ENCODE measurements at regions not wholly inside any gene's neighbourhood (a gene's known extent, or its start where the extent isn't known, plus 50 kb on each side); places are given as distances from the start of the nearest gene placed in this dataset.

GRCh38 chr2:47272031-47272864 lies 95.9 kb upstream of the CALM2 start:
- Histone ChIP-seq H3K4me2 (ENCODE audit: low read length) (no peak overlapping the region), H3K4me3 (ENCODE audit: low read length) (no peak overlapping the region), H3K27ac (ENCODE audit: low read length) (no peak overlapping the region), H3K9me3 (ENCODE audit: low read length) (no peaks in the 10 kb centered on the region), H3K27me3 (ENCODE audit: insufficient read depth, low read depth, low read length) (no peaks in the 10 kb centered on the region), H2AFZ (ENCODE audit: low read depth, low read length) (no peak overlapping the region), H3K36me3 (ENCODE audit: insufficient read depth, low read length) (no peaks in the 10 kb centered on the region), H3K9me2 (ENCODE audit: insufficient read depth, low read length) (no peaks in the 10 kb centered on the region), H3K79me2 (replicated peaks; ENCODE audit: insufficient read depth, low read length) (no peaks in the 10 kb centered on the region), H4K20me1 (ENCODE audit: insufficient read depth) (no peaks in the 10 kb centered on the region), H3F3A (ENCODE audit: insufficient read depth, low read length, poor library complexity, severe bottlenecking) (no peaks in the 10 kb centered on the region), H3K9ac (ENCODE audit: low read length) (no peak overlapping the region)
- TF ChIP-seq SMC3 (conservative IDR thresholded peaks at IDR 0.05; ENCODE audit: poor library complexity): peak; percentile 69
- no peak for TF ChIP-seq REST (IDR thresholded peaks at IDR 0.05; ENCODE audit: borderline replicate concordance)
- TF ChIP-seq MXI1 (conservative IDR thresholded peaks at IDR 0.05; ENCODE audit: poor library complexity, severe bottlenecking): no peak
- no peak for TF ChIP-seq EZH2 (IDR thresholded peaks at IDR 0.05; ENCODE audit: borderline replicate concordance, insufficient read depth, low read length, poor library complexity, severe bottlenecking)
- peak; percentile 63 for TF ChIP-seq RAD21 (conservative IDR thresholded peaks at IDR 0.05)
- TF ChIP-seq CTCF (IDR thresholded peaks at IDR 0.05; ENCODE audit: poor library complexity, severe bottlenecking): peak; percentile 67

- H3K4me3 ChIP-seq (ENCODE audit: low read length): no peak overlapping the region
- no peaks in the 10 kb centered on the region for H3K9me3 ChIP-seq (ENCODE audit: low read length)
- no peaks in the 10 kb centered on the region for H3K27me3 ChIP-seq (ENCODE audit: insufficient read depth, low read depth, low read length)
- no peaks in the 10 kb centered on the region for H3K9me2 ChIP-seq (ENCODE audit: insufficient read depth, low read length)
- no peaks in the 10 kb centered on the region for H3F3A ChIP-seq (ENCODE audit: insufficient read depth, low read length, poor library complexity, severe bottlenecking)
- TF ChIP-seq POLR2AphosphoS5 (IDR thresholded peaks at IDR 0.05) (no peak), EZH2 (IDR thresholded peaks at IDR 0.05; ENCODE audit: borderline replicate concordance, insufficient read depth, low read length, poor library complexity, severe bottlenecking) (no peak), EP300 (conservative IDR thresholded peaks at IDR 0.05; ENCODE audit: poor library complexity, severe bottlenecking) (no peak), MXI1 (conservative IDR thresholded peaks at IDR 0.05; ENCODE audit: poor library complexity, severe bottlenecking) (no peak), TAF1 (IDR thresholded peaks at IDR 0.05; ENCODE audit: low read depth) (no peak), REST (IDR thresholded peaks at IDR 0.05; ENCODE audit: borderline replicate concordance) (no peak), SMC3 (conservative IDR thresholded peaks at IDR 0.05; ENCODE audit: poor library complexity) (no peak), RAD21 (conservative IDR thresholded peaks at IDR 0.05) (no peak), CTCF (IDR thresholded peaks at IDR 0.05; ENCODE audit: poor library complexity, severe bottlenecking) (no peak)
- H3K27ac ChIP-seq (ENCODE audit: low read length): no peak overlapping the region
- no peak overlapping the region for H3K4me2 ChIP-seq (ENCODE audit: low read length)
- H3K79me2 ChIP-seq (replicated peaks; ENCODE audit: insufficient read depth, low read length): no peaks in the 10 kb centered on the region
- H4K20me1 ChIP-seq (ENCODE audit: insufficient read depth): no peaks in the 10 kb centered on the region
- H3K9ac ChIP-seq (ENCODE audit: low read length): no peak overlapping the region
- no peak overlapping the region for H2AFZ ChIP-seq (ENCODE audit: low read depth, low read length)
- no peaks in the 10 kb centered on the region for H3K36me3 ChIP-seq (ENCODE audit: insufficient read depth, low read length)
These were observed 95.0 kb upstream of the CALM2 start for GRCh38 chr2:47271054-47272000.

All from neural cell (in vitro differentiated cells).